Suprapubic skin (tissue), 4 donors: ENCODE measurements at regions not wholly inside any gene's neighbourhood (a gene's known extent, or its start where the extent isn't known, plus 50 kb on each side); places are given as distances from the start of the nearest gene placed in this dataset.

Experiments
- CTCF ChIP-seq, 2 donors: fragments of 200-600 bp in 1 of 2; fragments of 450-650 bp in 1 of 2; sonication (generic) in 1 of 2; IDR thresholded peaks; one replicate each; pipeline ENCODE4 v1.5.1; 2016 to 2019; ENCODE audit warnings: antibody characterized with exemption in 2 of 2, mild to moderate bottlenecking in 1 of 2, moderate library complexity in 1 of 2
- EP300 ChIP-seq: sonication (generic); formaldehyde crosslinking; IDR thresholded peaks from one replicate; pipeline ENCODE4 v1.6.1; 2017; ENCODE audit warnings: antibody characterized with exemption
- POLR2A ChIP-seq, 2 donors: fragments of 450-650 bp; IDR thresholded peaks; one replicate each; pipeline ENCODE4 v1.6.1; 2017; ENCODE audit warnings: antibody characterized with exemption in 2 of 2, mild to moderate bottlenecking in 2 of 2, moderate library complexity in 2 of 2
- POLR2AphosphoS5 ChIP-seq, 3 donors: sonication (generic); formaldehyde crosslinking; IDR thresholded peaks; one replicate each; pipeline ENCODE4 v1.6.1; 2017; ENCODE audit warnings: antibody characterized with exemption in 3 of 3

- TF ChIP-seq CTCF (IDR thresholded peaks at IDR 0.05) (no peak), EP300 (no peak), POLR2AphosphoS5 (IDR thresholded peaks at IDR 0.05) (no peak), POLR2A (IDR thresholded peaks at IDR 0.05) (no peak)
Observed at GRCh38 chr13:95385373-95385772, 84.1 kb upstream of the ABCC4 start.
